Testis (tissue), 2 donors: ENCODE measurements at regions not wholly inside any gene's neighbourhood (a gene's known extent, or its start where the extent isn't known, plus 50 kb on each side); places are given as distances from the start of the nearest gene placed in this dataset.

ENCODE experiments used
- POLR2A ChIP-seq: fragments of 450-650 bp; IDR thresholded peaks from one replicate; pipeline ENCODE4 v1.6.1; 2017; ENCODE audit warnings: antibody characterized with exemption, mild to moderate bottlenecking, moderate library complexity
- TF ChIP-seq, protein P1 (sequence below), 3 experiments: fragments of 450-650 bp in 2 of 3; fragments of 200-600 bp in 1 of 3; sonication (generic) in 1 of 3; IDR thresholded peaks; one replicate each; pipeline ENCODE4 v1.5.1; 2016 to 2019; ENCODE audit warnings: antibody characterized with exemption in 3 of 3, mild to moderate bottlenecking in 2 of 3, moderate library complexity in 1 of 3

DNA sequence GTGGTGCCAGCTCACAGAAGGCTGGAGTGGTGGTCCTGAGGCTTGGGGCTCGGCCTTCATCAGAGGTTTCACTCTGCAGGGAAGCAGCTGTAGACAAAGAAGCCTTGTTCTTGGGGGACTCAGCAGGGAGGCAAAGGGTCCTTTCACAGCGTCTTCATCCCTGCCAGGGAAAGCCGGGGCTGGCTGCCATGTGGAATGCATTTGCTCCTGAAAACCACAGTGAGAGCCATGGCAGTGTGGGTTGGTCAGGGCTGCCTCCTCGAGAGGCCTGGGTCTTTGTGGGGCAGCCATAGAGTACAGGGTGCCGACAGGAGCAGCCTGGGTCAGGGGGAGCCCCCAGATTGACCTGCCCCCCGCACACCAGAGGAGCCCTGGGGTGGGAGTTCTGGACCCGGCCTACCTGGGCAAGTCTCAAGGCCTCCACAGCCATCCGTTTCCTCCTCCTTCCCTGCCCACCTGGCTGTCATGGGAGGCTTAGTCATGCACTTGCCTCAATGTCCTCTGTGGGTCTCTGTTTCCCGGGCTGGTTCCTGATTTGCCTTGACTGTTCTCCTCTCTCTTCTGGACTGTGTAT is 144.0 kb downstream of the CDC5L start:
- no peak for TF ChIP-seq POLR2A
- TF ChIP-seq, protein P1, sequence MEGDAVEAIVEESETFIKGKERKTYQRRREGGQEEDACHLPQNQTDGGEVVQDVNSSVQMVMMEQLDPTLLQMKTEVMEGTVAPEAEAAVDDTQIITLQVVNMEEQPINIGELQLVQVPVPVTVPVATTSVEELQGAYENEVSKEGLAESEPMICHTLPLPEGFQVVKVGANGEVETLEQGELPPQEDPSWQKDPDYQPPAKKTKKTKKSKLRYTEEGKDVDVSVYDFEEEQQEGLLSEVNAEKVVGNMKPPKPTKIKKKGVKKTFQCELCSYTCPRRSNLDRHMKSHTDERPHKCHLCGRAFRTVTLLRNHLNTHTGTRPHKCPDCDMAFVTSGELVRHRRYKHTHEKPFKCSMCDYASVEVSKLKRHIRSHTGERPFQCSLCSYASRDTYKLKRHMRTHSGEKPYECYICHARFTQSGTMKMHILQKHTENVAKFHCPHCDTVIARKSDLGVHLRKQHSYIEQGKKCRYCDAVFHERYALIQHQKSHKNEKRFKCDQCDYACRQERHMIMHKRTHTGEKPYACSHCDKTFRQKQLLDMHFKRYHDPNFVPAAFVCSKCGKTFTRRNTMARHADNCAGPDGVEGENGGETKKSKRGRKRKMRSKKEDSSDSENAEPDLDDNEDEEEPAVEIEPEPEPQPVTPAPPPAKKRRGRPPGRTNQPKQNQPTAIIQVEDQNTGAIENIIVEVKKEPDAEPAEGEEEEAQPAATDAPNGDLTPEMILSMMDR (IDR thresholded peaks at IDR 0.05) = no peak
